GM18511 (cell line): ENCODE measurements at regions not wholly inside any gene's neighbourhood (a gene's known extent, or its start where the extent isn't known, plus 50 kb on each side); places are given as distances from the start of the nearest gene placed in this dataset.

Experiments used
- ATAC-seq: cut with Tn5 transposase; IDR thresholded peaks from one replicate; pipeline ENCODE4 v1.9.1; 2021; ENCODE audit warnings: mild to moderate bottlenecking, moderate library complexity; ENCODE audit not compliant: unreplicated experiment

- no peak for ATAC-seq
Measured at GRCh38 chr5:74109344-74109743, 483.3 kb downstream of the ARHGEF28 start.

DNA sequence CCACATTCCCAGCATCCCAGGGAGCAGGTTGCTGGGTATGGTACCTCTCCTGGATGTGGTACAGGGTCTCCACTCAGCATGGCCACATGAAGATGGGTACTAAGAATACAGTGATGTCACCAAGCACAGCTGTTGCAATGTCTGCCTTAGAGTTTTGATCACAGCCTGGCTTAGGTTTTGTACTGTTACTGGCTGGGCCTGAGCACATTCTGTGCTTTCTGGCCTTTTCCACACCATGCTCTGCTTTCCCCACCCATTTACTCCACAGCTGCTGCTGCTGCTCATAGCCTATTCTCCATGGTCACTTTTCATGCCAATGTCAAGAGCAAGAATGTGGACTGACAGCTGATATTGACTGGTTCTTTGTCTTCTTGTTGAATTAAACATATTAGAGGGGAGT lies 481.9 kb downstream of the ARHGEF28 start:
- no peak for ATAC-seq

DNA sequence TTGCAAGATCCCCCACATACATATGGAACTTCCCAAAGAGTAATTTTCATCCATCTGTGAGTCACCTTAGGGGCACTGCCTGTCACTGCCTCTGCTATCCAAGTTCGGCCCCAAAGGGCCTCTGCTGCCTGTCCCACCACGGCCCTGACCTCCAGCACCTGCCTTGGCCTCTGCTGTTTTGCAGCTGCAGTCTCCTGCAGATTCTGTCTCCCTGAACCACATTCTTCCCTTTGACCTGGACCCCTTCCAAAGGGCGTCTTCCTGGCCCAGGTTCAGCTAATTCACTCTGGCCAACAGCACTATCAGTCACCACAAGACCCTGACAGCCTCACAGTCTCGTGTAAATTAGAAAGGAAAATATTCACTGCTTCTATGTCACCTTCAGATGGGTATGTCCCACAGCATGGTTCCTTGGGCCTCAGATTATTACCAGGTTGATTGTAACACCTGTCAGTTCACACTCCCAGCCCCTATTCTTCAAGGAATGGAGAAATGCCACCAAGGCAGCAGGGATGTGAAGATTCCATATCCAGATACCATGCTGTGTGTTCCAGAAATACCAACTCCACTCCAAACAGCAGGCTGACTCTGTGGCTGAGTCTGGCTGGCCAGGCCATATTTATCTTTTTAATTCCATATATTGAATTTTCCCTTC lies 479.3 kb downstream of the ARHGEF28 start:
- no peak for ATAC-seq

DNA sequence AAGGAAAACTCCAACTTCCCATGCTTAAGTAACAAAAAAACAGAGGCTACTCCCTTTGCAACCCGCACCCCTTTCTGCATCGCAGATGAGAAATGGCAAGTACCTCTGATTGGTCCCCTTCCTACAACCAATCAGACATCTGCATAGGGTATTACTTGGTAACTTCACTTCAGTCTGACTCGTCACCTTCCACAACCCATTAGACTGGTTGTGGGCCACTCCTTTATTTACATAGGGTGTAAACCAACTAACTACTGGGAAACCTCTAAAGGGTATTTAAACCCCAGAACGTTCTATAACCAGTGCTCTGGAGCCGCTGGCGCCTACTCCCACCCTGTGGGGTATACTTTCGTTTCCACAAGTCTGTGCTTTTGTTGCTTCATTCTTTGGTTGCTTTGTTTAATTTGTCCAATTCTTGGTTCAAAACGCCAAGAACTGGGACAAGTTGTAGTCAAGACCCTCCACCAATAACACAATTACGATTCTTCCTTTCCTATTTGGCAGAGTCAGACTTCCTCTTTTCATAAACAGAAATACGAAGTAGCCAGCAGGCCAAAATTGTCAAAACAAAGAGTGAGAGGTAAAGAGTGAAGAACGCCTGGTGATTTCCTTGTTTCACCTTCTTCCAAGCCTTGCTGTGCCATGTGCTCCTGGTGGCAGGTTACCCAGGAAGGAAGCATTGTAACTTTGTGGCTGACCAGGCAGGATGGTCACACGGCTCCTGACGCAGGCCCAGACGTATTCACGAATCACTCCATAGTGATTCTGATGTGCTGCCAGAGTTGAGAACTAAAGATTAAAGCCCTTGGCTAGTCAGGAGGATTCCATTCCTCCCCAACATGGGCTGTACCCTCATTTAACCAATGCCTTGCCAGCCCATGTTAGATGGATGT lies 477.4 kb downstream of the ARHGEF28 start:
- ATAC-seq = no peak

GRCh38 chr5:74100268-74100665 lies 474.3 kb downstream of the ARHGEF28 start:
- no peak for ATAC-seq

GRCh38 chr5:74099538-74100267 lies 473.7 kb downstream of the ARHGEF28 start:
- no peak for ATAC-seq

DNA sequence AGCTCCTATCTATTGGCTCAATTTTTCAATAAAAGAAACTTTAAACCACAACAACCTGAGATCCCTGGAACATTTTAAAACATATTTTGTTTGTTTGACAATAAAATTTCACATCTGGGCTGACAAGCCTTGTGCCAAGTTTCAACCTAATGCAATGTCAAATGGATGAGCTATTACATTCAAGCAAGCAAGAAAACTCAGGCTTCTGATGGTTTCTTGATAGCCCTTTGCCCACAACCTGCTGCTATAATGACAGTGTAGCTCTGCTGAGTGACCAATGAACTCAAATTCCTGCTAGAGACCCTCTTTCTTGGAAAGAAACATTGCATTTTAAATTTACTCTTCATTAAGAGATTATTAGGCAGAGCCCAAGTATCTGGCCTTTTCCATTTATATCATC lies 472.9 kb downstream of the ARHGEF28 start:
- no peak for ATAC-seq

DNA sequence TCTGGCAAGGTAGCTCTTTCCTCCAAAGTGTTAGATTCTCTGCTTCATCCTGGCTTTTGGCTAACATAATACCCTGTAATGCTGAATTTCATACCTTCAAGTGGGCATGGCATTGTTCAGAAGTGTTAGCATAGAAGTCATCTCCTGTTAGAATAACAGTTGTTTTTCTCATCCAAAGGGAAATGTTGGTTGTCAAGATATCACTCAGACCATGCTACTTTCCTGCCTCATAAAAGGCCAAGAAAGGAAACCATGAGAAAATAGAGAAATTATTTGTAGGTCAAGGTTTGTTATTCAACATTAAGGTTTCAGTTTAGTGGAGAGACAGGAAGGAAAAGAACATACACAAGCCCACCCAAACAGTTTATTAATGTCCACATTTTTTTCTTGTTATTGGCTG lies 472.5 kb downstream of the ARHGEF28 start:
- ATAC-seq = no peak

DNA sequence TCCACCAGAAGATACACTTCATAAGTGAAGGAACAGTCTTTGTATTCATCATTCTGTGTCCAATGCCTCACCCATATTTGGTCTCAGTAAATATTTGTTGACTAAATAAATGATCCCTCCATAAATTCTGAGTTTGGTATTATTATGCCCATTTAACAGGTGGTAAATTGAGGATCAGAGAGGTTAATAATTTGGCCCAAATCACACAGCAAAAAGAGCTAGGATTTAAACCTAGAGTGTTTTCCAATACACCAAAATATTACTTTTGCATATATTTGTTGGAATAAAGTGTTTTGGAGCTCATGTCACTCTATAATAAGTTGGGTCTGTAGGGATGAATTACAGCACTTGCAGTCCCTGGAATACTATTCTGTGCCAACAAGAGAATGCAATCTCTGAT lies 470.3 kb downstream of the ARHGEF28 start:
- ATAC-seq = no peak

DNA sequence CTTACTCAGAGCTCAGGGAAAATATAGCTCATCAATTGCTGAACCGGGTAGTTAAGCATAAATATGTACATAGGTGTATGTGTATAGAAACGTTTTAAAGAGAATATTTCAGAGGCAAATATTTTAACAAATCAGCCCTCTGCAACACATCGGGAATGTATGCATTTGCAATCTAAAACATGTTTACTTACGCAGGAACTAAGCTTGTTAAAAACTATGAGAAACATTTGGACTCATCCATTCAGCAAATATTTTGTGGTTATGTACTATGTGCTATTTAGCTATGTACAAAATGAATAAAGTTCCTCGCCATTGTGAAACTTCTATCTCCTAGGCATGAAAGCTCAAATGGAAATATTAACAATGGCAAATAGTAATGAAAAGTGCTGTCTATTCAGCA lies 469.9 kb downstream of the ARHGEF28 start:
- ATAC-seq = no peak

DNA sequence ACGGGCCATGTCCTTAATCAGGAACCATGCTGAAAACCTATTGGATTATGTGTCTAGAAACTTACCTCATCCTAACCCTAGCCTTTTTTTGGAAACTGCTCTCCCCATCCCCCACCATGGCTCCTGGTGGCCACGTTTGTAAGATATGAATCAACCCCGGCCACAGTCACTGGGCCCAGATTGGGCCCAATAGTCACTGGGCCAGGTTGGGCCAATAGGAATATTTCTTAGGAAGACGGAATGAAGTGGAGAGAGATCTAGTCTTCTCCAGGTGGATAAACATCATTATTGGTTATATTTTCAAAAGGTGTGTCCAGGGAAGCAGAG lies 468.7 kb downstream of the ARHGEF28 start:
- ATAC-seq = no peak

DNA sequence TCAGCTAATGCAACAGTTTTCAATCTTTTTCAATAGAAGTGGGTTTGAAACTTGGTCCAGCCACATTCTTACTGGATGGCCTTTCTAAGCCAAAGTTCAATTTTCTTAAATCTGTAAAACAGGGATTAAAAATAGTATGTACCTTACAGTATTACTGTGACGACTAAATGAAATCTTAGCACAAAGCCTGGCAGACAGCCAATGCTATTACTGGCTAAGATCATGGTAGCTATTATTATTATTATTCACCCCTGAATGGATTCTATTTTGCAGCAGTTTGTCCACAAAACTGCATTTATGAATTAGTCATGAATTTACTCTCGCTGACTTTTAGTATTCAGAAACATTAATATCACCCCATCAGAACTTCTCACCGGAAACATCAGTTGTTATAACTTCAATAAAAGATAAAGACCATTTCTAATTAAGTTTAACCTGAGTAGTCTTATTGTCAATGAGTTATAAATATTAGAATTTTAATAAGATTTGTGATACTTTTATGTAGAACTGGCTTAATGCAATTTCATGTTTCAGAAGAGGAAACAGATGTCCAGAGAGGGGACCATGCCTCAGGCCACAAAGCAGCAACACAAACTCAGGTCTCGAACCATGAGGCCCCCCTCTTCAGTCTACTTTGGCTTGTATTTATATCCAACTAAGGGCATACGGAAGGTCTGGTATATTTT lies 468.2 kb downstream of the ARHGEF28 start:
- ATAC-seq = no peak

GRCh38 chr5:74093561-74093960 lies 467.6 kb downstream of the ARHGEF28 start:
- ATAC-seq = no peak

DNA sequence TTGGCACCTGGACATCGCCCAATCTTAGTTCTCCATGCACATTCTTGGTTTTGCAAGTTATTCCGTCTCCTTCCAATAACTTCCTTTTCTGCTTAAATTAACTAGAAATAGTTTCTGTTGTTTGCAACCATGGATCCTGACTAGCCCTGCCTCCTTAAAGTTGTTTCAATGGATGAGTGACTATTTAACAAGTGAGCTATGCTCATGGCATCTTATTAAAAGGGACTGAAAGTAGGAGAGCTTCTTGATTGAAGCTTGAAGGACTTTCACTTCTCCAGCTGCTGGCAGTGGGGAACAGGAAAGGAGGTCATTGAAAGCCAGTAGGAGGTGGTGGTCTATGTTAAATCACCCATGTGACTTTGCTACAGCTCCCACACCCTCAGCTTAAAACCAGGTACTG lies 466.8 kb downstream of the ARHGEF28 start:
- no peak for ATAC-seq

GRCh38 chr5:74085782-74086181 lies 459.8 kb downstream of the ARHGEF28 start:
- ATAC-seq = no peak

DNA sequence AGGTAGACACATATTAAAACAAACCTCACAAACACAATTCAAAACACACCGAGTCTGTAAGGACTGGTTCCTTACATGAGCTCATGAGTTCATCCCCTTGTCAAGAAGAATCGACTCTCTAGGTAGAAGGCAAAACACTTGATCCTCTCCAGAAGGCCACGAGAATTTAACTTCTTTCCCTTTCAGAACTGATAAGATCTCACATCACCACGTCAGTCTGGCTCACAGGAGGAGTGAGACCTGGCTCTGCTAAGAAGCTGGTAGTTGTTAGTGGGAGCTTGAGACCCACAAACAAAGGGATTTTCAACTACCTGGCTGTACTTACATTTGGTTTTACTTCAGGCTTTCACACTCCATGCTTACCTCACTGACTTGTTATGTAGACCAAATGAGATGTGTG lies 459.2 kb downstream of the ARHGEF28 start:
- ATAC-seq = no peak

GRCh38 chr5:74083096-74083791 lies 457.2 kb downstream of the ARHGEF28 start:
- ATAC-seq = no peak

GRCh38 chr5:74082512-74083055 lies 456.6 kb downstream of the ARHGEF28 start:
- no peak for ATAC-seq

- ATAC-seq = no peak
Measured at GRCh38 chr5:74081126-74081525, 455.1 kb downstream of the ARHGEF28 start.

- ATAC-seq = no peak
Measured at GRCh38 chr5:74079971-74080556, 454.1 kb downstream of the ARHGEF28 start.
